ENCODE measurements at regions not wholly inside any gene's neighbourhood (a gene's known extent, or its start where the extent isn't known, plus 50 kb on each side); places are given as distances from the start of the nearest gene placed in this dataset.
"Not testable (repeated sequence)": the region's sequence is repeated elsewhere in the genome, so short reads cannot be mapped to it uniquely, and the experiment has no call there.

DNA sequence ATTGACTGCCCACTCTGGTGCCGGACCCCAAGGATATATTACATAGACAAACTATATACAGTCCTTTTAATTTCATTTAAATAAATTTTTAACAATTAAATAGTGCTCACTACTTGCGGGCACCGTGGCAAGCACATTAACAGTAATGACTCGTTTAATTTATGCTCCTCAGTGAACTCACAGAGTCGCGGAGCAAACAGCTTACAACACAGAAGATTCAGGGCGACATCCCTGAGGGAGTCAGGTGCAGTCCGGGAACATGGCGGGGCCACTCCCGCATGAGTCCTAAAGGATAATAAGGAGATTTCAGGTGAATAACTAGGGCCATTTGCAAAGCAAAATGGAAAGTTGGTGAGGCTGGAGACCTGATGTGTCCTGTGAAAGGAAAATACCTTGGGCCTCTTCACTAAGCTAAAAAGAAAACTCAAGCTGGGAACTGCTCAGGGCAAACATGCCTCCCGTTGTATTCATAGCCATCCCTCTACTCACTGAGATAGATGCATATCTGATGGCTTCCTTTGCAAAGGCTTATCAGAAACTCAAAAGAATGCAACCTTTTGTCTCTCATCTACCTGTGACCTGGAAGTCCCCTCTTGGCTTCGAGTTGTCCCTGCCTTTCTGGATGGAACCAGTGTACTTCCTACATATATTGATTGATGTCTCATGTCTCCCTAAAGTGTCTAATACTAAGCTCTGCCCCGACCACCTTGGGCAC, 125.6 kb downstream of the KLF6 start:
- no peak for DNase-seq (ENCODE audit: low spot score)

DNA sequence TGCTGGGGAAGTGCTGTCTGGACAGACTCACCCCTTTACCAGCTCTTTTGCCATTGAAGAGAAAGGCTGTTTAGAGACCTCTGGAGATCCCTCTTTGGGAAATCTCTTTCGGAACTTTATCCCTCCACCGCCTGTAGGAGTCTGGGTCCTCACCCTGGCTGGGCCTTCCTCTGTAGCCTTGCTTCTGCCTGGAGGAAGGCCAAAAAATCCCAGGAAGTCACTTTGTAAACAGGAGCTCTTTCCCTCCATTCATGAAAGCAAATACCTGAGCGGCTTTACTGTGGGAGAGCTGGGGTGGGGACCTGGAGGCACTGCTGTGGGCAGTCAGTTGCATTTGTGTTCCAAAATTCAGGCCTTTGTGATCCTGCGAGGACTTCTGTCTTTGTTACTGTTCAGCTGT, 126.2 kb downstream of the KLF6 start:
- no peak for DNase-seq (ENCODE audit: low spot score)

DNA sequence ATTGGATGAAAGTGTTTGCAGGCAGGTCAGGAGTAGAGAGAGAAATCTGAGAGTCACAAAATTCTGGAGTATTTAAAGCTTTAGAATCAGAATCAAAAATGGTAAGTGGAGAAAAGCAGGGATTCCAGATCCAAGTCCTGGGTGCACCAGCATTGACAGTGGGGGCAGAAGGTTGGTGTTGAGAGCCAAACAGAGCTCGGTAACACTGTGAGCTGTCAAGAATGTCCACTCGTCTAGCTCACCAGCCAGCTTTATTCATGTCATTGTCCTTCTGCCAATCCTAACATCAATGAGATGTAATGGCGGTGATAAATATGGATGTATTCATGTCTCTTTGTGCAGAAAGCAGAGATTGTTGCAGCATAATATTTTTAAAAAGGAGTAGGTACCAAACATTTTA, 128.8 kb downstream of the KLF6 start:
- no peak for DNase-seq (ENCODE audit: low spot score)

DNA sequence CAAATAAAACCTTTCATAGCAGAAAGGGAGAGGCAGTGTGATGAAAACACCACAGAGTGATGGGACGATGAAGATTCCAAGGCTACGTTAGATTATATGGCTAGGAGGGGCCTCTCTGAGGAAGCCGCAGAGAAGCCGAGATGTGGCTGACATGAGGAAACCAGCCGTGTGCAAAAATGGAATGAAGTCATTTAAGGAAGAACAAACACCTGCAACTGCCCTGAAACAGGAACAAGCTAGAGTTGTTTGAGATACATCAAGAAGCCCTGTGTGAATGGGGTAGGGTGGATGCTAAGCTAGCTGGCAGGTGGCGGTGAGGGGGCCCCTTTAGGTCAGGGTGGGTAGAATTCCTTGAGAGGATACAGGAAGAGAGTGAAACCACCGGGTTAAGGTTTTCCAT, 129.5 kb downstream of the KLF6 start:
- DNase-seq (ENCODE audit: low spot score) = no peak

DNA sequence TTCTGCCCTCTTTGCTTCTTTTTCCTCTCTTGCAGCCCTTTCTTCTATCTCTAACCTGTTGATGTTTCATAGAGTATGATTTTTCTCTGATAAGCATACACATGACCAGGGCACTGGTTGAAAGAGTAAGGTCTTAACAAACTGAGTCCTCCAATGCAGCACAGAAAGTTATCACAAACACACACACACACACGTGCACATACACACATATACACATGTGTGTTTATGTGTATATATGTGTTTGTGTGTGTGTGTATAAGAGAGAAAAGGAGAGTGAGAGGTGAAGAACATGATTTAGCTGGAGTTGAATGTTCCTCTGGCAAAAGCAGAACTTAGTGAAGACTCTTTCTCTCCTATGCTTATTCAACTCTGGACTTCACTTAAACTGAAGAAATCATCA, 130.0 kb downstream of the KLF6 start:
- no peak for DNase-seq (ENCODE audit: low spot score)

DNA sequence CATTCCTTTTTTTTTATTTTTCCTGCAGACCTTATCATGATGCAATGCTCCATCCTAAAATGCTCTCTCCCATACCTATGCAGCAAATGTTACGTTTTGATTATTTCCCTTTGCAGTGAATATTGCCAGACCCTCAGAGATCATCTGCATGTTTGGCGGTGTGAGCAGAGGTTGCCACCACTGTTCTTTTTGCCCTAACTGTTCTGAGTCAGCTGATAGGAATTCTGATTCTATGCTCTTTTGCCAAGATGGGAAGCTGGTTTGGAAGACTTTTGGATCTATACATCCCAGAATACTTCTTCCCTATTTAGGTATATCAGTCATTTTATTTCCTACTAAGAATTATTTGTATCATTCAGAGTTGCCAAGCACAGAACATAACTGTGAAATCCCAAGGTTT, 130.5 kb downstream of the KLF6 start:
- no peak for DNase-seq (ENCODE audit: low spot score)

DNA sequence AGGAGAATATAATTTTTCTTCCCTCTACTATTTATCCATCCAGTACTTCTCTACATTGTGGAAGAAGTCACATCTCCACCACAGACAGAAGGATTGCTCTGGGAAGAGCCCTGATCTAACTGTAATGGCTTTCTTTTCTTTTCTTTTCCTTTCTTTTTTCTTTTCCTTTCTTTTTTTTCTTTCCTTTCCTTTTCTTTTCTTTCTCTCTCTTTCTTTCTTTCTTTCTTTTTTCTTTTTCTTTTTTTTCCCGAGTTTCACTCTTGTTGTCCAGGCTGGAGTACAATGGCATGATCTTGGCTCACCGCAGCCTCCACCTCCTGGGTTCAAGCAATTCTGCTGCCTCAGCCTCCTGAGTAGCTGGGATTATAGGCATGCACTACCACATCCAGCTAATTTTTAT, 131.7 kb downstream of the KLF6 start:
- DNase-seq (ENCODE audit: low spot score) = not testable (repeated sequence)

DNA sequence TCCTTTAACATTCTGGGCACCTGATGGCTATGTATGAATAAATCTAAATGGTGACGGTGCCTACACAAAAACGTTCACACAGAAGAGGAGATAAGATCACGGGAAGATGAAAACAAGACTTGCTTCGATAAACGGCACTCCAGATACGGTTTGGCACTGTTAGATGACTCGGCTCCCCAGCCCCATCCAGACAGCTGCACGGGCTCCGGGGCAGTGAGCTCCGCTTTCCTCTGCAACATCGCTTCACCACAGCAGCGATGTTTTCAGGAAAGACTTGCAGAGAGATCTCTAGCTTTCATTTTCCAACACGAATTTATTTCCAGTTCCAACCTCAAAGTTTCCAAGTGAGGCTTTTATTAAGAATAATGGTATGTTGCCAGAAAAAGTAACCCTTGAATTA, 132.1 kb downstream of the KLF6 start:
- no peak for DNase-seq (ENCODE audit: low spot score)

DNA sequence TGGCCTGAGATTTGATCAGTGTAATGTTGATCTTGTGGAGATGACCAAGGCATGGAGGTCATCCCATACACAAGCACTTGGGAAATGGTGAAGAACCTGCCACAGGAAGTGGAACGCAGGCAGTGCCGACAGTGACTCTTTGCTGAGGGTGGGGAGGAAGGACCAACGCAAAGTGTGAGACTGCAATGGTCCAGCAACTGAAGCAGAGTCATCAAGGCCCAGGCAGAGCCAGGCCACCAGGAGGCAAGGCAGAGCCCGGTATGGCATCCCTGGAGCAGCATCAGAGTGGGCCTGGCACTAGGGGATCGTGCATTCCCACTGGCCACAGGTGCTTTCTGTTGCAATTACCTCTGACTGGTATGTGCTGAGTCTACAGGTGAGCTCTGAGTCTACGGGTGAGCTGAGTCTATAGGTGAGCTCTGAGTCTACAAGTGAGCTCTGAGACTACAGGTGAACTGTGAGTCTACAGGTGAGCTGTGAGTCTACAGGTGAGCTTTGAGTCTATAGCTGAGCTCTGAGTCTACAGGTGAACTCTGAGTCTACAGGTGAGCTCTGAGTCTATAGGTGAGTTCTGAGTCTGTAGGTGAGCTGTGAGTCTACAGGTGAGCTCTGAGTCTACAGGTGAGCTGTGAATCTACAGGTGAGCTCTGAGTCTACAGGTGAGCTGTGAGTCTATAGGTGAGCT, 132.9 kb downstream of the KLF6 start:
- no peak for DNase-seq (ENCODE audit: low spot score)

DNA sequence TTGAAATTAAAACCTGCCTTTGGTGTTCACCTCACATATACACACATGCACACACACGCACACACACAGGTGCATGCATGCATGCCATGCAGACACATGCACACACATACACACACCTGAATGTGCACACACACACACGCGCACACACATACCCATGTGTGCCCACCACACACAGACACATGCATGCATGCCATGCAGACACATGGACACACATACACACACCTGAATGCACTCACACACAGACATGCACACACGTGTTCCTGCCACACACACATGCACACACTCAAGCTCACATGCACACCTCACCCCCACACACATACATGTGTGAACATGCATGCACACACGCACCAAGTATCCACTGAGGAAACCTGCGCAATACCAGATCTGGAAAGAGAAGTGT, 136.4 kb downstream of the KLF6 start:
- no peak for DNase-seq (ENCODE audit: low spot score)

DNA sequence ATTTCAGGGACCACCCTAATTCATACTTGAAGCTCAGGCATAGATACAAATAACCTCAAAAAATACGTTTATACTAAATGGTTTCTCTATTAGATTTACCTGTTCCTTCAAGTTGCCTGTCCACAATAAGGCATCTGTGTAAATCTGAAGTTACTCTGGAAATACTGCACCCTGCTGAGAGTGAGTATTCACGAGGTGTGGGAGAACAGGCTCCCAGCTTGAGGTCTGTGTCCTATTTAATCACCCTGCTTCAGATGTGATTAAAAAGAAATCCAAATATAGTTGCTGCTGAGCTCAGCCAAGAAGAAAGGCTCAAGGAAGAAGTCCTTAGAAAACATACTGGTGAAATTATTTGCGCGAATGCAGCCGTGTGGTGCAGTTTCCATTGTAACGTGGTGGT, 136.8 kb downstream of the KLF6 start:
- no peak for DNase-seq (ENCODE audit: low spot score)

DNA sequence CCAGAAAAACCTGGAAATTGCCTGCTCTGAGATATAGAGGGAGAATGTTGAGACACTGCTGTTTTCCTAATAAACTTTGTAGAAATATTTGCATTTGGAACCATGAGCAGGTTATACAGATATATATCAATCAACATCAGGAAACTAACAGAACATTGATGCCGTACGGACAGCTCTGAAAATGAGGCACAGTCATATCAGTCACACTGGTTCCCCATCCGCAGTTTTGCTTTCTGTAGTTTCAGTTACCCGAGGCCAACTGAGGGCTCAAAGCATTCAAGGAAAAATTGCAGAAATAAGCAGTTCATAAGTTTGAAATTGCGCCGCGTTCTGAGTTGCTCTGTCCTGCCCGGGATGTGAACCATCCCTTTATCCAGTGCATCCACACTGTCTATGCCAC, 137.9 kb downstream of the KLF6 start:
- no peak for DNase-seq (ENCODE audit: low spot score)

DNA sequence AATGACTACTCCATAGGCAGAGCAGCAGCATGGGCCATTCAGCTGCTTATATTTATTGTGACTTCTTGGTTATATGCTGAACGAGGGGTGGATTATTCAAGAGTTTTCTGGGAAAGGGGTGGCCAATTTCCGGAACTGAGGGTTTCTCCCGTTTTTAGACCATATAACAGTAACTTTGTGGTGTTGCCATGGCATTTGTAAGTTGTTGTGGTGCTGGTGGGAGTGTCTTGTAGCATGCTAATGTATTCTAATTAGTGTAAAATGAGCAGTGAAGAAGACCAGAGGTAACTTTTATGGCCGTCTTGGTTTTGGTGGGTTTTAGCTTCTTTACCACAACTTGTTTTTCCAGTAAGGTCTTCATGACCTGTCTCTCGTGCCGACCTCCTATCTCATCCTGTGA, 139.6 kb downstream of the KLF6 start:
- no peak for DNase-seq (ENCODE audit: low spot score)

DNA sequence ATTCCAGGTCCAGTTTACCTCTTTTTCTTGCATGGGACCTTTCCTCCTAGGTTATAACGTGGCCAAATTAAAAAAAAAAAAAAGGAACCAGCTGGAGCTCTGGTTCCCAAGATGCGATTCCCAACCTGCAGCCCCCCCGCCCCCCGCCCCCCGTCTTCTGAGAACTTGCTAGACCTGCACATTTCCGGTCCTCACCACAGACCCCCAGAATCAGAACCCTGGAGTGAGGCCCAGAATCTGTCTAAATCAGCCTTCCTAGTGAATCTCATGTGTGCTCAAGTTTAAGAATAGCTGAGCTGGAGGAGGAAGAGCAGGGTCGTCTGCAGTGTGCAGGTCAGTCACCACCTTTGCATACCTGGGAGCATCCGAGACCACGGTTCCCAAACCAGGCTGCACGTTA, 144.2 kb downstream of the KLF6 start:
- no peak for DNase-seq (ENCODE audit: low spot score)

DNA sequence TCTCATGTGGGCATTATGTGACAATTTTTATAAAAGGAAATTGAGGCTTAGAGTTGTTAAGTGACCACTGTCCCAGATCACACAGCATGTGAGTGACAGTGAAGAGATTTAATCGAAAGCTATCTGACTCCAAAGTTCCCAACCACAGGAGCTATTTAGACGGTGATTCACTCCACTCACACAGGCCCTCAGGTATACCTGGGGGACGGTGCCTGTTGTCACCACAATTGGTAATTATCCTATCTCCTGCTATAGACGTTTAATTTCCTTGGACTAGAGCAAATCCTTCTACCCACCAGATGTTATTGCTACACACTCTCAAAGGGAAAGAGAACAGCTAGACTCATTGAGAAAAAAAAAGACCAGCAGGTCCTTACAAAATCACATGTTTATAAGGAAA, 145.5 kb downstream of the KLF6 start:
- no peak for DNase-seq (ENCODE audit: low spot score)

DNA sequence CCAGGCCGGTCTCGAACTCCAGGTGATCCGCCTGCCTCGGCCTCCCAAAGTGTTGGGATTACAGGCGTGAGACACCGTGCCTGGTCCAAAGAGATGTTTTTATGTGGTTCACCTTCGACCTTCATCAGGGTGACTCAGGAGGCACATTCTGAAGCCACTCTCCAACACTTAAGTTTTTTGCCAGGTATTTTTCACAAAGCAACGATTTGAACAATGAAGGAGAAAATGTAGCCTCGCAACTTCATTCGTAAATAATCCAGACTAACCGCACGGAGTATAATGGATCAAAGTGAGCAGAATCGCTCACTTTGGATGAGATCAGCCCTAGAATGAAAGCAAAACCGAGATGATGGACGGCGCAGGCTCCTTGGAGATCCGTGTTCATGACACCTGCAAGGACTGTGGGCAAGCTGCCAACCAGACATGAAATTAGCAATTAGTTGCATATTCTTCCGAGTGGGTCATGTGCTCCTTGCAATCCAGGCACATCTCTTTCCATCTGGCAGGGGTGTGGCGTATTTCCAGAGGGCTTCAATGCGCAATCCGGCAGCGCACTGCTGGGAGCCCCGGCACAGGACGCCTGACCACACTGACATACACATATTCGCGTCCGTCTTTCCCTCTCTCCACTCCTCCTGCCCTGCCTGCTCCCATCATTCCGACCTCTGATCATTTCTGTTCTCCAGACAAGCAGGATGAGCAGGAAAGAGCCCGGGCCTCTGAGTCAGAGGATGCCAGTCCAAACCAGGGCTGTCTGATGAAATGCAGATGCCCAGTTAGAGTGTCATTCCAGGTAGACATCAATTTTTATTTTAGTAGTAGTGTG, 148.4 kb downstream of the KLF6 start:
- DNase-seq (ENCODE audit: low spot score) = no peak

DNA sequence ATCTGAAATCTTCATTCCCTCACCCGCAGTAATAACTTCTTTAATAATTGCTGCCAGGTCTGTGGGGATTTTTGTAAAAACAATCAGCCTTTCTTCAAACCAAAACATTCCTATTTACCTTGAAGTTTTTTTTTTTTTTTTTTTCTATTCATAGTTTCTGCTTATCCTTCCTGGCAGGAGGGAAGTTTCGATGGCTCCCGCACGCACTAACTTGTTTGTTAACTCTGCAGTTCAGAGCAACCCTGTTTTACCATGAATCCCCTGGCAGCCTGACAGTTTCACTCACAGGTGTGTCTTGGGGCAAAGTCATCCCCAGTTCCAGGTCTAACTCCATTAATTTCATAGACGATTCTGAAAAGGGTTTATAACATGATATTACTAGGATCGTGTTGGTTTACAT, 149.3 kb downstream of the KLF6 start:
- no peak for DNase-seq (ENCODE audit: low spot score)

DNA sequence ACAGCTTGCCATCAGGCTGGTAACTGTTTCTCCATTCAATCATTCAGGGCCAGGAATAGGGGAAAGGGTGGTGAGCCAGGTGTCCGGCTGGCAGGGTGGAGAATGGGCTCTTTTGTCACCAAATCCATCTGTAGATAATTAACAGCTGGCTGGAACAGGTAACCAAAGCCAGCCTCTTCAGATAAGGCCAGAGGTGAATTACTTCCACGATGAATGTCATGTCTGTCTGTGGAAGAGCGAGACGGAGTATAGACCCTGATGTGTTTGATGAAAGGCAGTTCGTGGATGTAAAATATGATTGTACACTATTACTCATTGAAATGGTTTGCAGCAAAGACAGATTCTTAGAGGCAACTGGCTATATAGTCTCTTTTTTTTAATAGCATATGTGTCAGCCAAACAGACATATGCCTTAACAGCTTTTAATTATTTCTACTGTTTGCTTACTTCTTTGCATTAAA, 149.8 kb downstream of the KLF6 start:
- no peak for DNase-seq (ENCODE audit: low spot score)

DNA sequence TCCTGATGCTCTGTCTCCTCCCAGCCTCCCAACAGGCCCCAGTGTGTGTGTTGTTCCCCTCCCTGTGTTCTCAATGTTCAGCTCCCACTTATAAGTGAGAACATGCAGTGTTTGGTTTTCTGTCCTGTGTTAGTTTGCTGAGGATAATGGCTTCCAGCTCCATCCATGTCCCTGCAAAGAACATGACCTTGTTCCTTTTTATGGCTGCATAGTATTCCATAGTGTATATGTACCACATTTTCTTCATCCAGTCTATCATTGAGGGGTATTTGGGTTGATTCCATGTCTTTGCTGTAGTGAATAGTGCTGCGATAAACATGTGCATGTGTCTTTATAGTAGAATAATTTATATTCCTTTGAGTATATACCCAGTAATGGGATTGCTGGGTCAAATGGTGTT, 150.4 kb downstream of the KLF6 start:
- not testable (repeated sequence) for DNase-seq (ENCODE audit: low spot score)

DNA sequence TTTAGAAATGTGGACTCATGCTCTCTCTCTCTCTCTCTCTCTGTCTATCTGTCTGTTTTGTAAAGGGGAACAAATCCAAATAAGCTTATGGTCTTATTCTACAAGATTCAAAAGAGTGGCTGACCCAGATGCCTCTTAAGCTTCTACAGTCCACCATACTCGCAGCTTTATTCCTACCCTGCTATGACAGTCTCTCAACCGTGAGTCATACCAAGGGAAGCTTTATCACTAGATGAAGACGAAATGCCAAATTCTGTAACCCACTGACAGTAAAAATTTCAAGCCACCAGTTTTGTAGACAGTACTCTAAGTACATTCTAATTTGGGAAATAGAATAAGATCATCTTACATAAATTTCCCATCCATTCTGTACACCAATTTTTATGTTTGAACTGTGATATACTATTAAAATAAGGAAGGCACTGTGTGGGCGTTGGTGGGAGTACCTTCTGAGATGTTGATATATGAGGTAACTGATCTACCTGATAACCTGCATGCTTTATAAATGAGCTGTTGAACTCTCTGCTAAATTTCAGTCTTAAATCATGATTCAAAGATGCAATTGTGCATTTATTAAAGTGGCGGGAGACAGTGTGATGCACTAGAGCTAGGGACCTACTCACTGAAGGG, 153.2 kb downstream of the KLF6 start:
- DNase-seq (ENCODE audit: low spot score) = no peak

DNA sequence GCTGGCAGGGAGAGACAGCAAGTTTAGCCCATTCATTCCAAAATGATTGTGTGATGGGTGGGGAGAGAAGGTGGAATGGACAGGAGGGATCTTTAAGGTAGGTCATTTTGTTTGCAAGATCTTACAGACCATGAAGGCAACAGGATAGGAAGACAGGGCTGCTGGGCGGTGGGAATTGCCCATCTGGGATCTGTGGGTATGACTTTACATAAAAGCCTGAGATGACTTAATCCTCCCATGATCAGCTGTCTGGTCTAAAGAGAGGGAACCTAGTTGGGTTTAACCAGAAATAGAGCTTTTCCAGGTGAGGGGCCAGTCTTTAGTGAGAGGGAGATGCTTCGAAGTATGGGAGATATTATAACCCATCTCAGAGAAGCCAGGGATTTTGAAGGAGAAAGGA, 153.7 kb downstream of the KLF6 start:
- no peak for DNase-seq (ENCODE audit: low spot score)

DNA sequence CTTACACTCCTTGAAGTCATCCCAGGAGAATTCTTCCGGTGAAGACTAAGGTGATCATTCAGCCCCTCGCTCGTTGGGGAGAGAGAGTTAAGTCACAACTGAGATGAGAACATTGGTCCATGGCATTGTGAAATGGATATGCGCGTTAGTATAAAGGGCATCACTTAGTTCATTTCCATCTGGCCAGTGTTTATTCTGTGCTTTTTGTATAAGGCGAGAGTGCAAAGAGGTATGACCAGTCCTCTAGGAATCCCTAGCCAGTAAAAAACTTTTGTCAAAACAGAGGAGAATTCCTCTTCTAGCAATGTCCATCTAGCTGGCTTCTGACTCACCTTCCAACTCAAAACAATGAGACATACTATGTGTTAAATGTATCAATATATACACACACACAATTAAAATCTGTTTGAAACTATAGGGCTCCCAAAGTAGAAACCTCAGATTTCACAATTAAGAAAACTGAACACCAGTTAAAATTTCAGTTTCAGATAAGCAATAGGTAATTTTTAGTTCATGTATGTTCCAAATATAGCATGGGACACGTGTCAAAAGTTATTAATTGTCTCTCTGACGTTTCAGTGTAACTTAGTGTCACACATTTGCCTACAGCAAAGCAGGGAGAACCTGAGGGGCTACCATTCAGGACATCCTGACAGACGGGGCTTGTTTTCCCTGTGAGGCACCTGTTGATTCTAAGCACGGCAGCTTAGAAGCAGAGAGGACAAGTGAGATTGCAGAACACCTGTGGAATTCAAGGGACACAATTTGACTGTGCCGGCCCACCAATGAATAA, 158.9 kb downstream of the KLF6 start:
- no peak for DNase-seq (ENCODE audit: low spot score)

All from ecto neural progenitor cell (in vitro differentiated cells).